Ovary (tissue), 7 donors: ENCODE measurements at regions not wholly inside any gene's neighbourhood (a gene's known extent, or its start where the extent isn't known, plus 50 kb on each side); places are given as distances from the start of the nearest gene placed in this dataset.

Experiments
- DNase-seq, 5 donors: peaks; one replicate each; pipeline ENCODE4 v3.0.0-alpha.2; 2019 to 2020
- H3K27ac ChIP-seq, 2 donors: fragments of 200-600 bp; one replicate each; pipeline versions ENCODE4 v1.5.1 to v1.8.0; 2019 to 2022
- H3K27me3 ChIP-seq: fragments of 200-600 bp; one replicate; pipeline ENCODE4 v1.8.0; 2022
- H3K36me3 ChIP-seq: fragments of 200-600 bp; sonication (generic); one replicate; pipeline ENCODE4 v1.5.1; 2019
- H3K4me1 ChIP-seq: one replicate; pipeline ENCODE4 v1.8.1; 2013; ENCODE audit warnings: mild to moderate bottlenecking, moderate library complexity; ENCODE audit not compliant: insufficient read depth
- H3K4me3 ChIP-seq: fragments of 200-600 bp; sonication (generic); one replicate; pipeline ENCODE4 v1.5.1; 2017
- H3K9me3 ChIP-seq, 2 donors: fragments of 200-600 bp in 1 of 2; sonication (generic) in 1 of 2; one replicate each; pipeline versions ENCODE4 v1.5.1 to v1.8.1; 2013 to 2019; ENCODE audit warnings: mild to moderate bottlenecking in 1 of 2, moderate library complexity in 1 of 2
- CTCF ChIP-seq, 3 donors: fragments of 450-650 bp in 2 of 3; fragments of 200-600 bp in 1 of 3; IDR thresholded peaks; one replicate each; pipeline versions ENCODE4 v1.5.1 to v1.8.0; 2016 to 2022; ENCODE audit warnings: antibody characterized with exemption in 3 of 3, mild to moderate bottlenecking in 1 of 3
- EP300 ChIP-seq: sonication (generic); formaldehyde crosslinking; IDR thresholded peaks from one replicate; pipeline ENCODE4 v1.6.1; 2017; ENCODE audit warnings: antibody characterized with exemption
- POLR2A ChIP-seq: fragments of 450-650 bp; IDR thresholded peaks from one replicate; pipeline ENCODE4 v1.6.1; 2017; ENCODE audit warnings: antibody characterized with exemption, mild to moderate bottlenecking, moderate library complexity
- WGBS, 3 donors: extraction: QIAGEN DNeasy Blood & Tissue Kit in 1 of 3; methylation state at CpG; one replicate each; pipeline versions ENCODE4 v1.1.5 to v1.1.7; 2013 to 2017; 5-methylcytosine and 5-hydroxymethylcytosine counted together
- intact Hi-C, 4 donors: fragments of 100-400 bp; cut with DNase I; formaldehyde crosslinking; loops; one replicate each; pipeline versions ENCODE4 v1.11.0 to v1.15.1; 2022 to 2023
- donor health status: DM: no; HTN: no; CAD: no; lungs with moderate emphysema.
- donor health status: DM: no; HTN: no; CAD: no.
- donor health status: Bipolar disorder and iron deficiency.
- donor health status: DM: no; HTN: no; CAD: no.
- donor health status: DM: yes; HTN: yes; CAD: no.

DNA sequence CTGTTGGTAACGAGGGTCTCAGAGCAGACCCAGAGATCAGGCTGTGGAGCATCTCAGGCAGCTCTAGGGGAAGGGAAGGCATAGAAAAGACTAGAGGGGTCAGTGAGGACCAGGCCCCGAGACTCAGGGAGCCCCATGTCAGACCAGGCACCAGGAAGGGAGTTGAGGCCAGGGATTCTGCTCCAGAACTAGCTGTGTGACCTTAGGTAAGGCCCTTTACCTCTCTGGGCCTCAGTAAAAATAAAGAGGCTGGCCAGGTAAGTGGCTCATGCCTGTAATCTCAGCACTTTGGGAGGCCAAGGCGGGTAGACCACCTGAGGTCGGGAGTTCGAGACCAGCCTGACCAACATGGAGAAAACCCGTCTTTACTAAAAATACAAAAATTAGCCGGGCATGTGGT, 176.4 kb upstream of the IER5L start:
- no peak for DNase-seq
- intact Hi-C loops = no loop called here
- Histone ChIP-seq H3K4me3 (no peak overlapping the region), H3K4me1 (peaks cover 13% of the 10 kb centered on the region), H3K27ac (no peak overlapping the region), H3K27me3 (no peaks in the 10 kb centered on the region), H3K36me3 (no peaks in the 10 kb centered on the region), H3K9me3 (no peaks in the 10 kb centered on the region)
- WGBS, 3 donors = 95 to 97% (median 96%) methylated on average over 7 of the region's 7 CpGs
- TF ChIP-seq EP300 (no peak), CTCF (IDR thresholded peaks at IDR 0.05) (no peak)

DNA sequence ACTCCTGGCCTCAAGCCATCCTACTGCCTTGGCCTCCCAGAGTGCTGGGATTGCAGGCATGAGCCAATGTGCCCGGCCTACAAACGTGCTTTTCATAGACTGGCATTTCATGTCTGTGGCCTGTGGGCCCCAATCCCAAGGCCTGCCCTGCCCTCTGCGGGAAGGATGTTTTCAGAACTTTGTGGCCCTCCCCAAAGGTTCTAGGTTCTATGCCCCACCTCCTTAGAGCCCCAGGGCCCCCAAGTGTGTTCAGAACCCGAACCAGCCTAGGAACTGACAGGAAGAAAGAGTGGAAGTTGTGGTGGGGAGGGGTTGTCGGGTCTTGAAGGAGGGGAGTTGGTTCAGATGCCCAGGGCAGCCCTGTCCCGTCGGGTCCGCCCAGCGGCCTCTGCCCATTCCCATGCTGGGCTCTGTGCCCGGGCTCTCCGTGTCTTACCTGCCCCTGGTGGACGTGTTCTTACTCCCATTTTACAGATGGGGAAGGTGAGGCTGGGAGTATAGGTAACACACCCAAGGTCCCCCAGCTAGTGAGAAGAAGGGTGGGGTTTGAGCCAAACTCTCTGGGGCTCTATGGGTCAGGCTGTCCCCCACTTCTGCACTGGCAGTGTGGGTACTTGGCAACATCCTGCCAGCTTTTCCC, 175.8 kb upstream of the IER5L start:
- intact Hi-C loops = loop anchor here in 1 of 4 donors (2.0 kb wide), 1 partner anchor 41 kb away; no protein-coding TSS in a partner anchor
- WGBS, 3 donors = 76 to 87% (median 82%) methylated on average over 12 of the region's 12 CpGs
- H3K27ac ChIP-seq = no peak overlapping the region
- no peak overlapping the region for H3K4me3 ChIP-seq
- H3K27me3 ChIP-seq = no peaks in the 10 kb centered on the region
- no peak for TF ChIP-seq POLR2A
- TF ChIP-seq CTCF (IDR thresholded peaks at IDR 0.05) = no peak
- TF ChIP-seq EP300 = no peak
- peaks cover 13% of the 10 kb centered on the region for H3K4me1 ChIP-seq
- H3K36me3 ChIP-seq = no peaks in the 10 kb centered on the region
- no peaks in the 10 kb centered on the region for H3K9me3 ChIP-seq
- peak in 1 of 5 donors; percentile 48 for DNase-seq

GRCh38 chr9:129352146-129352865, 174.2 kb upstream of the IER5L start:
- intact Hi-C loops = loop anchor here in 1 of 4 donors (2.0 kb wide), 1 partner anchor 40 kb away; no protein-coding TSS in a partner anchor
- DNase-seq = peak; percentile 79 to 88 (median 86)
- Histone ChIP-seq H3K36me3 (no peaks in the 10 kb centered on the region), H3K27ac (peak overlapping the region; percentile 82 to 86), H3K4me1 (peaks cover 13% of the 10 kb centered on the region), H3K27me3 (no peaks in the 10 kb centered on the region), H3K9me3 (no peaks in the 10 kb centered on the region), H3K4me3 (peak overlapping the region; percentile 48)
- TF ChIP-seq EP300 (no peak), POLR2A (no peak)
- 6 to 9% (median 8%) methylated on average over 40 to 49 of the region's 49 CpGs for WGBS, 3 donors

GRCh38 chr9:129351642-129352145, 173.6 kb upstream of the IER5L start:
- peak overlapping the region; percentile 82 to 86 for H3K27ac ChIP-seq
- H3K27me3 ChIP-seq = no peaks in the 10 kb centered on the region
- H3K4me3 ChIP-seq = peak overlapping the region; percentile 48
- H3K9me3 ChIP-seq = no peaks in the 10 kb centered on the region
- intact Hi-C loops = loop anchor here in 1 of 4 donors (2.0 kb wide), 1 partner anchor 39 kb away; no protein-coding TSS in a partner anchor
- peaks cover 13% of the 10 kb centered on the region for H3K4me1 ChIP-seq
- TF ChIP-seq POLR2A (no peak), EP300 (no peak), CTCF (IDR thresholded peaks at IDR 0.05) (no peak)
- WGBS, 3 donors = 2 to 5% (median 3%) methylated on average over 19 of the region's 19 CpGs
- peak in 3 of 5 donors; percentile 59 to 71 (median 64) for DNase-seq
- H3K36me3 ChIP-seq = no peaks in the 10 kb centered on the region
